ENCODE measurements at regions not wholly inside any gene's neighbourhood (a gene's known extent, or its start where the extent isn't known, plus 50 kb on each side); places are given as distances from the start of the nearest gene placed in this dataset.
A peak's percentile ranks its signal among the peaks of the same experiment; 100 is the strongest.

GRCh38 chr2:118207889-118208288 is 119.6 kb downstream of the INSIG2 start:
- no peak for TF ChIP-seq CTCF (conservative IDR thresholded peaks at IDR 0.05; ENCODE audit: control insufficient read depth, insufficient read depth, low read depth, low read length)
- H3K4me3 ChIP-seq (ENCODE audit: control insufficient read depth, low read depth, low read length), result no peak overlapping the region
- DNase-seq (ENCODE audit: low read depth), result no peak

- TF ChIP-seq CTCF (conservative IDR thresholded peaks at IDR 0.05; ENCODE audit: control insufficient read depth, insufficient read depth, low read depth, low read length), result peak; percentile 92
- peak; percentile 60 for DNase-seq (ENCODE audit: low read depth)
These were observed 114.5 kb downstream of the INSIG2 start for GRCh38 chr2:118202707-118203303.

GRCh38 chr2:118198268-118198667 is 110.0 kb downstream of the INSIG2 start:
- H3K4me3 ChIP-seq (ENCODE audit: control insufficient read depth, low read depth, low read length), result no peak overlapping the region
- TF ChIP-seq CTCF (conservative IDR thresholded peaks at IDR 0.05; ENCODE audit: control insufficient read depth, insufficient read depth, low read depth, low read length), result no peak
- DNase-seq (ENCODE audit: low read depth), result no peak

More at GRCh38 chr2:118202707-118203303, 114.5 kb downstream of the INSIG2 start:
- H3K4me3 ChIP-seq (ENCODE audit: control insufficient read depth, low read depth, low read length), result no peak overlapping the region

- DNase-seq (ENCODE audit: low read depth), result peak; percentile 25
- no peak overlapping the region for H3K4me3 ChIP-seq (ENCODE audit: control insufficient read depth, low read depth, low read length)
- no peak for TF ChIP-seq CTCF (conservative IDR thresholded peaks at IDR 0.05; ENCODE audit: control insufficient read depth, insufficient read depth, low read depth, low read length)
These were observed 108.9 kb downstream of the INSIG2 start for GRCh38 chr2:118197011-118197675.

- TF ChIP-seq CTCF (conservative IDR thresholded peaks at IDR 0.05; ENCODE audit: control insufficient read depth, insufficient read depth, low read depth, low read length), result no peak
- no peak overlapping the region for H3K4me3 ChIP-seq (ENCODE audit: control insufficient read depth, low read depth, low read length)
- peak; percentile 21 for DNase-seq (ENCODE audit: low read depth)
These were observed 102.2 kb downstream of the INSIG2 start for GRCh38 chr2:118190474-118190873.

GRCh38 chr2:118186858-118187254 is 98.6 kb downstream of the INSIG2 start:
- H3K4me3 ChIP-seq (ENCODE audit: control insufficient read depth, low read depth, low read length), result peak overlapping the region; percentile 73
- DNase-seq (ENCODE audit: low read depth), result no peak
- TF ChIP-seq CTCF (conservative IDR thresholded peaks at IDR 0.05; ENCODE audit: control insufficient read depth, insufficient read depth, low read depth, low read length), result no peak

Data from fibroblast of mammary gland (primary cell).